ENCODE measurements at regions not wholly inside any gene's neighbourhood (a gene's known extent, or its start where the extent isn't known, plus 50 kb on each side); places are given as distances from the start of the nearest gene placed in this dataset.

DNA sequence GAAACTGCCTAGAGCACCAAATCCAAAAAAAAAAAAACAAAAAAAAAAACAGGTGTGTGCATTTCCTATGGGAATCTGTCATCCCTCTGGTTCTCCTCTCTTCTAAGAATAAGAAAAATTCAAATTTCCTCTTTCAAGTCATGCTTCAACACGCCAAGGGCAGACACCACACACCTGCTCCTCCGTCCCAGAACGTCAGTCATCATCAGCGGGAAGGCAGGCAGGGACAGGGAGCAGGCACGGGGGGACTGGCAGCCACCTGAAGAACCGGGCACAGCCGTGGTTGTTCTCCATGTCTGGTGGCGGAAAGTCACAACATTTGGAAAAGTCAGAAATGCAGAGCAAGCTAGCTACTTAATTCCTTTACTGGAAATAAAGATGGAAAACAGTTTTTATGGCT lies 214.8 kb downstream of the IKZF2 start:
- TF ChIP-seq, protein P1, sequence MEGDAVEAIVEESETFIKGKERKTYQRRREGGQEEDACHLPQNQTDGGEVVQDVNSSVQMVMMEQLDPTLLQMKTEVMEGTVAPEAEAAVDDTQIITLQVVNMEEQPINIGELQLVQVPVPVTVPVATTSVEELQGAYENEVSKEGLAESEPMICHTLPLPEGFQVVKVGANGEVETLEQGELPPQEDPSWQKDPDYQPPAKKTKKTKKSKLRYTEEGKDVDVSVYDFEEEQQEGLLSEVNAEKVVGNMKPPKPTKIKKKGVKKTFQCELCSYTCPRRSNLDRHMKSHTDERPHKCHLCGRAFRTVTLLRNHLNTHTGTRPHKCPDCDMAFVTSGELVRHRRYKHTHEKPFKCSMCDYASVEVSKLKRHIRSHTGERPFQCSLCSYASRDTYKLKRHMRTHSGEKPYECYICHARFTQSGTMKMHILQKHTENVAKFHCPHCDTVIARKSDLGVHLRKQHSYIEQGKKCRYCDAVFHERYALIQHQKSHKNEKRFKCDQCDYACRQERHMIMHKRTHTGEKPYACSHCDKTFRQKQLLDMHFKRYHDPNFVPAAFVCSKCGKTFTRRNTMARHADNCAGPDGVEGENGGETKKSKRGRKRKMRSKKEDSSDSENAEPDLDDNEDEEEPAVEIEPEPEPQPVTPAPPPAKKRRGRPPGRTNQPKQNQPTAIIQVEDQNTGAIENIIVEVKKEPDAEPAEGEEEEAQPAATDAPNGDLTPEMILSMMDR (IDR thresholded peaks at IDR 0.05; ENCODE audit: borderline replicate concordance, control extremely low read depth, extremely low read depth, insufficient read depth, missing control alignments), result no peak
- in situ Hi-C loops (cut with MboI; ENCODE audit: low sequenced_read_pairs, unreplicated experiment), result no loop called here
- DNase-seq (ENCODE audit: low spot score), result no peak

DNA sequence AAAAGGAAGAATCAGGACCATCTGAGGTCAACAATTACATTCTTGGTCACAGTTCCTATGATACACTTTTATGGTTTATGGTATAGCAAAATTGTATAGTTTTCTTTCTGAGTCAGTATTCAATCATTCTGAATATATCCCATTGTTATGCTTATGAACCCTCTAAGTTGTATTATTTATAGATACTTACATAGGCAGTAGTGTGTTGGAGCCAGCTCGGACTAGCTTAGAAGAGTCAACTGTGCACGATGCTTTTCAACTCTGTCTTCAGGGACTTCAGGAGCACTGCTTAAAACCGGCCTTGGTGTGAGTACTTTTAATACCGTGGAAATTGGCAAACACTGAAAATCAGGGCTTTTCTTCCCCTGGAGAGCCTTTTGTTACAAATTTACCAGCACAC lies 215.7 kb downstream of the IKZF2 start:
- in situ Hi-C loops (cut with MboI; ENCODE audit: low sequenced_read_pairs, unreplicated experiment), result no loop called here
- no peak for DNase-seq (ENCODE audit: low spot score)
- TF ChIP-seq, protein P1 (IDR thresholded peaks at IDR 0.05; ENCODE audit: borderline replicate concordance, control extremely low read depth, extremely low read depth, insufficient read depth, missing control alignments), result no peak

DNA sequence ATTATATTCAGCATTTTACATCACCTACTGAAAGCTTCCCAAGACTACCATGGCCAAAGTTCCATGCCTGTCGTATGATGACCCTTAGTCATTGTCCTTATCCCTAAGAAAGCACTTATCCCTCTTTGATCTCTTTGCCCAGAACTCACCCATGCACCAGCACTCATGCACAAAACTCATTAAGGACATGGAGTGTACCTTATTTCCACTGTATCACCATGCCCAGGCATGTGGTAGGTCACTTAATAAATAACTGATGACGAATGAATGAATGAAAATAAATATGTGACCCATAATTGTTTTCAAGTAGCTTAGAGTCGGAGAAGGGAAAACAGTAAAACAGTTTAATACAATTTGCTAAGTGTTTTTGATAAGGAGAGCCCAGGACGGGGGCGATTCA lies 220.1 kb downstream of the IKZF2 start:
- TF ChIP-seq, protein P1 (IDR thresholded peaks at IDR 0.05; ENCODE audit: borderline replicate concordance, control extremely low read depth, extremely low read depth, insufficient read depth, missing control alignments), result no peak
- in situ Hi-C loops (cut with MboI; ENCODE audit: low sequenced_read_pairs, unreplicated experiment), result no loop called here
- DNase-seq (ENCODE audit: low spot score), result no peak

DNA sequence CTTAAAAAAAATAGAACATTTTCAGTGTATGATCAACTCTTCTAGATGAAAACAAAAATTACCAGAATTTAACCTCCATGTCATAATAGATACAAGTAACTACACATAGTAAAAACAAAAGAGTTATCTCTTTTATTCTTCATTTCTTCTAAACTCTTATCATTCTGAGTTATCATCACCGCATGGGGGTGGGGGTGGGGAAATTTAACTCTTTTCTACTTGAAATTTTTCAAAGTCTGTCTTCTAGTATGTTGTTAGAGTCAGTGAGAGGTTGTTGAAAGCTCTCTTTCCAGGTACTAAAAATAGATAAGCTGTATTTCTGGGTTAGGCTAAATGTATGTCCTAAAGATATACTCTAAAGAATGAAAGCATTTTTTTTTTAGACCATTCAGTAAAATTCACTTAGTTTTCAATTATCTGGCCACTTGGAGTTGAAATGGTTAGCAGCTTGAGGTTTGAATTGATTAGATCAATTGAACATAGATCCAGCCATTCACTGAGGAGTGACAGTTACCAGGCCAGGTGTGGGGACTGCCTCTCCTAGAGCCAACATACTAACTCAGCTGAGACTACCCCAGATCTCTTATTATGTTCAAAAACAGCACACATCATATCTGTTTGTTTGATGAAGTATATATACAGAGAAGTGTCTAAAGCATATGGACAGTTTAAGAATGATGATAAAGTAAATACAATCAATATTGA lies 220.7 kb downstream of the IKZF2 start:
- TF ChIP-seq, protein P1 (IDR thresholded peaks at IDR 0.05; ENCODE audit: borderline replicate concordance, control extremely low read depth, extremely low read depth, insufficient read depth, missing control alignments), result no peak
- no peak for DNase-seq (ENCODE audit: low spot score)
- in situ Hi-C loops (cut with MboI; ENCODE audit: low sequenced_read_pairs, unreplicated experiment), result no loop called here

DNA sequence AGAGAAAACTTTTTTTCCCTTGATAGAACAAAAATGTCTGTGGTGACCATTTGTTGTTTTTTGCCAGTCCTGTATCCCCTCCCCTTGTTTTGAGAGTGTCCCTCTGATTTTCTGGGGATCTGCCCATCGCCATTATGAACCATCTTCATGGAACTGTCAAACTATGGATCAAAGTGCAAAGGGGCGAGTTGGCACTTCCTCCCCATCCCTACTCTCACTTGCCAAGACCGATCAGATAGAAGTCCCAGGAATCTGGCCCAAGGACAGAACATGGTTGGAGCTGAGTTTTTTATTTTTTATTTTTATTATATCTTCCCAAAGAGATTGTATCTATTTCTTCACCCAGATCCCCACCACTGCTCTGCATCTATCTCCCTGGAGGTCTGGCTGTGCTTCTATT lies 221.4 kb downstream of the IKZF2 start:
- no peak for DNase-seq (ENCODE audit: low spot score)
- TF ChIP-seq, protein P1 (IDR thresholded peaks at IDR 0.05; ENCODE audit: borderline replicate concordance, control extremely low read depth, extremely low read depth, insufficient read depth, missing control alignments), result no peak
- in situ Hi-C loops (cut with MboI; ENCODE audit: low sequenced_read_pairs, unreplicated experiment), result no loop called here

DNA sequence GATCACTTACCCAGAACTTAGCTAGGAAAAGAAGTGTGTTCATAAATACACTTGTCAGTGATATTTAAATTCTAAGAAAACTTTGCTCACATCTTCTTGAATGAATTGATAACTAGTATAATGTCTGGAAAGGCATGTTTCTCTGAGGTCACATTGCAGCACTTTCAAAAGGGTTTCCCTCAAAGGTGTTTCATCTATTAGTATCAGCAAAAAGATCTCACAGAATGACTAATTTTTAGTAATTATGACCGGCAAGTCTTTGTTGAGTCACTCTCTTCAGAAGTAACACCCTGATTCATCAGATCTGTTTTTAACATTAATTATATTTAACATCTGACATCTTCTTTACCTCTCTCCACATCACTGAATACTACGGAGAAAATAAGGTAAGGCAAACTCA lies 222.3 kb downstream of the IKZF2 start:
- no peak for DNase-seq (ENCODE audit: low spot score)
- in situ Hi-C loops (cut with MboI; ENCODE audit: low sequenced_read_pairs, unreplicated experiment), result no loop called here
- TF ChIP-seq, protein P1 (IDR thresholded peaks at IDR 0.05; ENCODE audit: borderline replicate concordance, control extremely low read depth, extremely low read depth, insufficient read depth, missing control alignments), result no peak
